ENCODE measurements at regions not wholly inside any gene's neighbourhood (a gene's known extent, or its start where the extent isn't known, plus 50 kb on each side); places are given as distances from the start of the nearest gene placed in this dataset.

DNA sequence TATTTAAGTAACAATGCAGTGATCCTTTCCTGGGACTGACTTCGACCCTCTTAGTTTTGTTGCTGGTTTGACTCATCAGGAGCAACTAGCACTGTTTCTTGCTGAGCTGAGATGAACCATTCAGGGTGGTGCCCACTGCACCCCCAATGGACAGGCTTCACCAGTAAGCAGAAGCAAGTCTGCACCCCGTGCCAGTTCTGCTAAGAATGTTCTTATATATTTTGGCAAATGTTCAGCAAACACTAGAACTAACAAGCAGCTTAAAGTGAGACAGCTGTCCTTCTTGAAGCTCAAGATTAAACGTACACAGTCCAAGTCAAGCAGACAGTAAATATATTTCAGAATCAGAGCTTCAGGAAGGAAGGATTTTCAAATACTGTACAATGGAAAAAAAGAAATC, 561.3 kb upstream of the CDH4 start:
- Histone ChIP-seq H3K36me3 (ENCODE audit: control insufficient read depth, insufficient read depth, low read length) (no peaks in the 10 kb centered on the region), H3K4me3 (ENCODE audit: low read depth, low read length) (no peak overlapping the region), H3K27me3 (ENCODE audit: control insufficient read depth, insufficient read depth, low read length) (no peaks in the 10 kb centered on the region)
- TF ChIP-seq, protein P1, sequence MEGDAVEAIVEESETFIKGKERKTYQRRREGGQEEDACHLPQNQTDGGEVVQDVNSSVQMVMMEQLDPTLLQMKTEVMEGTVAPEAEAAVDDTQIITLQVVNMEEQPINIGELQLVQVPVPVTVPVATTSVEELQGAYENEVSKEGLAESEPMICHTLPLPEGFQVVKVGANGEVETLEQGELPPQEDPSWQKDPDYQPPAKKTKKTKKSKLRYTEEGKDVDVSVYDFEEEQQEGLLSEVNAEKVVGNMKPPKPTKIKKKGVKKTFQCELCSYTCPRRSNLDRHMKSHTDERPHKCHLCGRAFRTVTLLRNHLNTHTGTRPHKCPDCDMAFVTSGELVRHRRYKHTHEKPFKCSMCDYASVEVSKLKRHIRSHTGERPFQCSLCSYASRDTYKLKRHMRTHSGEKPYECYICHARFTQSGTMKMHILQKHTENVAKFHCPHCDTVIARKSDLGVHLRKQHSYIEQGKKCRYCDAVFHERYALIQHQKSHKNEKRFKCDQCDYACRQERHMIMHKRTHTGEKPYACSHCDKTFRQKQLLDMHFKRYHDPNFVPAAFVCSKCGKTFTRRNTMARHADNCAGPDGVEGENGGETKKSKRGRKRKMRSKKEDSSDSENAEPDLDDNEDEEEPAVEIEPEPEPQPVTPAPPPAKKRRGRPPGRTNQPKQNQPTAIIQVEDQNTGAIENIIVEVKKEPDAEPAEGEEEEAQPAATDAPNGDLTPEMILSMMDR (IDR thresholded peaks at IDR 0.05; ENCODE audit: insufficient read depth, low read length, severe bottlenecking) = no peak
- FAIRE-seq = no peak
- no peak for DNase-seq (ENCODE audit: low read depth)

DNA sequence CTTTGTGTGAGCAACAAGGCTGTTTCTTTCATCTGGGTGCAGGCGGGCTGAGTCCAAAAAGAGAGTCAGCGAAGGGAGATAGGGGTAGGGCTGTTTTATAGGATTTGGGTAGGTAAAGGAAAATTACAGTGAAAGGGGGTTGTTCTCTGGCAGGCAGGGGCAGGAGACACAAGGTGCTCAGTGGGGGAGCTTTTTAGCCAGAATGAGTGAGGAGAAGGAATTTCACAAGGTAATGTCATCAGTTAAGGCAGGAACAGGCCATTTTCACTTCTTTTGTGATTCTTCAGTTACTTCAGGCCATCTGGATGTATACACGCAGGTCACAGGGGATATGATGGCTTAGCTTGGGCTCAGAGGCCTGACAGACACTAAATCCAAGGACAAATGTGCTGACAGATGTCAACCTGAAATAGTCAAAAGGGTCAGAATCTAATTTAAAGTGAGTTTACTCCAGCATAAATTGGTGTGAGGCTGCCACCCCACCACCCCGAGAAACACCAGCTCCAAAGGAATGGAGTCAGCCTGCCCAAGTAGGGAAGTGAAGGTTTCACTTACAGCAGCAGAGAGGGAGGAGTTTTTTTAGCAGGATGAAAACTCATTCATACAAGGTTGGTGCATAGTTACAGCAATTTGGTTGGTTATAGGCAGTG, 560.0 kb upstream of the CDH4 start:
- H3K36me3 ChIP-seq (ENCODE audit: control insufficient read depth, insufficient read depth, low read length) = no peaks in the 10 kb centered on the region
- FAIRE-seq = no peak
- TF ChIP-seq, protein P1 (IDR thresholded peaks at IDR 0.05; ENCODE audit: insufficient read depth, low read length, severe bottlenecking) = no peak
- no peak overlapping the region for H3K4me3 ChIP-seq (ENCODE audit: low read depth, low read length)
- no peak for DNase-seq (ENCODE audit: low read depth)
- no peaks in the 10 kb centered on the region for H3K27me3 ChIP-seq (ENCODE audit: control insufficient read depth, insufficient read depth, low read length)

DNA sequence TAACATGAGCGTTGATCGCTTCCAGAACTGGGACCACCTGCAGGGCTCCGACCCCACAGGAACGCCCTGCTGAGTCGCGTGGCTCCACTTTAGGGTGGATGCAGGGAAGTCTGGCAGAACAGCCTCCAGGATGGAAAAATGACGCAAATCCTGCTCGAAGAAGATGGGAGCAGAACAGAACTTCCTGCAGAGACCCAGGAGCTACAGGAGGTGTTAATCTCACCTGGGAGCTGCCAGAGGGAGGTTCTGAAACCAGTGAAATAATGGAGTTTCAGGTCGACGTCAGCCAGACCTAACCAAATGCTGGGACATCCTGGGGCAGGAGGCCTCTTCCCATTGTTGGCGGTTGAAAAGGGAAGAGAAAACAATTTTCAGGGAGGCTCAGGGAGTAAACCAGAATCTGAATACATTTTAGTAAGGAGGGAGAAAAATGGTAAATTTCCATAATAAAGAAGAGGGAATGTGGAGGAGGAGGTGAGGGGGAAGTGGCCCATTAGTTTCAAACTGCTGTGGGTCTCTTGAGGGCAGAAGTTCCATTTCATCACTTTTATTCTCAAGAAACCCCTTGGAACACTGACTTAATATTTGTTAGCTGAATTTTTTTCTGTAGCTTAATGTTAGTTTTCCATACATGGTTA, 558.4 kb upstream of the CDH4 start:
- Histone ChIP-seq H3K27me3 (ENCODE audit: control insufficient read depth, insufficient read depth, low read length) (no peaks in the 10 kb centered on the region), H3K4me3 (ENCODE audit: low read depth, low read length) (no peak overlapping the region), H3K36me3 (ENCODE audit: control insufficient read depth, insufficient read depth, low read length) (no peaks in the 10 kb centered on the region)
- TF ChIP-seq, protein P1 (IDR thresholded peaks at IDR 0.05; ENCODE audit: insufficient read depth, low read length, severe bottlenecking) = no peak
- no peak for DNase-seq (ENCODE audit: low read depth)
- no peak for FAIRE-seq

DNA sequence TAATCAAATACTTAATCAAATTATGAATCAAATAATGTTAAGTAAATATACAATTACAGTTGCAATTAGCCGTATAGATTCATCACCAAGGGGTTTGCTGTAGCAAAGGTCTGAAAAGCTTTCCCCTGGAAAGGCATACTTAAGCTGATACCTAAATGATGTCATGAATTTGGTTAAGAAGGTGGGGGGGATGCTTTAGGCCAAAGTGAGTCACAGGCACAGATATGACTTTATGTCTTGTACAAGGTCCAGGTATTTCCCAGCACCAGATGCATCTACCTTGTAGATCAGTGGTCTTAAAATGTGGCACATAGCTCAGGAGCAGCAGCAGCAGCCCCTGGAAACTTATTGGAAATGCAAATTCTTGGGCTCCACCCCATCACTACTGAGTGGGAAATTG, 557.3 kb upstream of the CDH4 start:
- TF ChIP-seq, protein P1 (IDR thresholded peaks at IDR 0.05; ENCODE audit: insufficient read depth, low read length, severe bottlenecking) = no peak
- no peak overlapping the region for H3K4me3 ChIP-seq (ENCODE audit: low read depth, low read length)
- peak; percentile 52 for DNase-seq (ENCODE audit: low read depth)
- H3K36me3 ChIP-seq (ENCODE audit: control insufficient read depth, insufficient read depth, low read length) = no peaks in the 10 kb centered on the region
- H3K27me3 ChIP-seq (ENCODE audit: control insufficient read depth, insufficient read depth, low read length) = no peaks in the 10 kb centered on the region
- FAIRE-seq = no peak

DNA sequence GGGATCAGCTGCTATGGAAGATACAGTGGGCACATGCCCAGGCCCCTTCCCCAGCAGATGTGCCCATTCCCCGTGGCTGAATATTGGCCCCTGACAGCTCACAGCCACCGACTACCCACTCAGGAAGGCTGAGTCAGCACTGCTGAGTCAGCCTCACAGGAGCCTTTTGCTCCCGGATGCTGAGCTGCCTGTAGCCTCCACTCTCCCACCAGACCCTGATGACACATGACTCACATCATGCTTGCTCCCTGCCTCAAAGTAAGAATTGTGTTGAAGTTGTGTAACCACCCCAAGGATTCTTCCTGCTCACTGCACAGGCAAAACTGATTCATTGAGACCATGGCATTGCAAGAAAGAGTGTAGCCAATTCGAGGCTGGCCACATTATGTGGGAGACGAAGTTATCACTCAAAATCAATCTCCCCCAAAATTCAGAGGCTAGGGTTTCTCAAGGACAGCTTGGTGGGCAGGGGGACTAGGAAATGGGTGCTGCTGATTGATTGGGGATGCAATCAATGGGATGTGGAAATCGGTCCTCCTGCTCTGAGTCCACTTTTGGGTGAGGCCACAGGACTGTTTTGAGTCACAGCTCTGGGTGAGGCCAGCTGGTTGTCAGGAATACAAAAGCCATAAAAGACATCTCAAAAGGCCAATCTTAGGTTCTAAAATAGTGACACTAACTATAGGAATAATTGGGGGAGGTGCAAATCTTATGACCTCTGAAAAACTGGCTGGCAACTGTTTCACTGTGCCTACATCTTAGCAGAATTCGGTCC, 556.6 kb upstream of the CDH4 start:
- Histone ChIP-seq H3K4me3 (ENCODE audit: low read depth, low read length) (no peak overlapping the region), H3K36me3 (ENCODE audit: control insufficient read depth, insufficient read depth, low read length) (no peaks in the 10 kb centered on the region), H3K27me3 (ENCODE audit: control insufficient read depth, insufficient read depth, low read length) (no peaks in the 10 kb centered on the region)
- FAIRE-seq (no peak), DNase-seq (ENCODE audit: low read depth) (peak; percentile 74)
- TF ChIP-seq, protein P1 (IDR thresholded peaks at IDR 0.05; ENCODE audit: insufficient read depth, low read length, severe bottlenecking) = no peak
